NCI-H82 (cell line): ENCODE measurements at regions not wholly inside any gene's neighbourhood (a gene's known extent, or its start where the extent isn't known, plus 50 kb on each side); places are given as distances from the start of the nearest gene placed in this dataset.

ENCODE experiments used
- DNase-seq: peaks from one replicate; lab custom pipeline; 2025; lab: John Stamatoyannopoulos, UW

GRCh38 chr1:5009376-5010065 is 355.1 kb downstream of the AJAP1 start:
- DNase-seq: no peak

DNA sequence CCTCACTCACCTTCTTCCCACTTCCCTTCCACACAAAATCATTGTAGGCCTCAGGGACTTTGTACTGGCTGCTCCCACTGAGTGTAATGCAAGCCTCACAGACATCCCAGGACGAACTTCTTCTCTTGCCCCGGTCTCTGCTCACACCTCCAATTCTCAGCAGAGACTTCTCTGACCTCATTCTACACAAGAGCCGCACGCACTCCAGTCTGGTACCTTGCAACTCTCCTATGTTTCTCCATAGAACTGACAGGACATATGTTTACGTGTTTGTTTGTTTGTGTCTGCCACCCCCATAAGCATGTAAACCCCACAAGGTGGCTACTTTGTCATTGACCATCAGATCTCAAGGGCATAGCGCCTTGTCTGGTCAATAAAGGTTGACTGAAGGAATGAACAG is 350.8 kb downstream of the AJAP1 start:
- no peak for DNase-seq

- no peak for DNase-seq
Observed at GRCh38 chr1:5002676-5003075, 348.3 kb downstream of the AJAP1 start.

DNA sequence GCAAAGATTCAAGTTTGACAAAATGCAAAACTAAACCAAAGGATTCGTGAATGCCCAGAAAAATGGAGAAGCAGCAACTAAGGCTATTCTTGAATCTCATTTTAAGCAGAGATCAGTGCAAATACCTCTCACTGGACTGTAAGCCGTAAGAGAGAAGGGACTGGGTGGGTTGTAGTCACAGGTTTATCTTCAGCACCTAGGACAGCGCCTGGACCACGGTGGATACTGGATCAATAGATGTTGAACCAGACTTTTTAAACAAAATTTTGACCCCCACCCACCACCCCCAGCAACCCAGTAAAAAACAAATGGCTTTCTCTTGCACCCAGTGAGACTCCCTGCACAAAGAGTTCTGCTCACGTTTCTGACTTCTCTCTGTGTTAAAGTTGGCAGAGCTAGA is 347.1 kb downstream of the AJAP1 start:
- no peak for DNase-seq

- no peak for DNase-seq
Observed at GRCh38 chr1:4986306-4986705, 331.9 kb downstream of the AJAP1 start.

DNA sequence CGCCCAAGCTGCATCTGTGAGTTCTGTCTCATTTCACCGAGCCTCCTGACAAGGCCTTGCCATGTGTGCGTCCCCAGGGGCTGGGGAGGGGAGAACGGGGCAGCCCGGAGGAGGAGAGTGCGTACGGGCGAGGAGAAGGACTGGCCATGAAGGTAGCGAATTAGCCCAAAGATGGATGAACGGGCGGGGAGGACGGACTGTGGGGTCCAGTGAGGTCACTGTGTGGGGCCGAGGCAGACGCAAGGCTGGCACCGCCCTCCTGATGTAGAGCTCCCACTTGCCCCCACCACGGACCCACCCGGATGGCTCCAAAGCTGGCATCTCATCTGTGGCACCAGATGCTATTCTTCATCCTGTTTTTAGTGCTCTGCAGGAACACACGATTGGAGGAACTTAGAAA is 330.4 kb downstream of the AJAP1 start:
- DNase-seq: no peak

GRCh38 chr1:4980211-4980610 is 325.8 kb downstream of the AJAP1 start:
- DNase-seq: no peak

DNA sequence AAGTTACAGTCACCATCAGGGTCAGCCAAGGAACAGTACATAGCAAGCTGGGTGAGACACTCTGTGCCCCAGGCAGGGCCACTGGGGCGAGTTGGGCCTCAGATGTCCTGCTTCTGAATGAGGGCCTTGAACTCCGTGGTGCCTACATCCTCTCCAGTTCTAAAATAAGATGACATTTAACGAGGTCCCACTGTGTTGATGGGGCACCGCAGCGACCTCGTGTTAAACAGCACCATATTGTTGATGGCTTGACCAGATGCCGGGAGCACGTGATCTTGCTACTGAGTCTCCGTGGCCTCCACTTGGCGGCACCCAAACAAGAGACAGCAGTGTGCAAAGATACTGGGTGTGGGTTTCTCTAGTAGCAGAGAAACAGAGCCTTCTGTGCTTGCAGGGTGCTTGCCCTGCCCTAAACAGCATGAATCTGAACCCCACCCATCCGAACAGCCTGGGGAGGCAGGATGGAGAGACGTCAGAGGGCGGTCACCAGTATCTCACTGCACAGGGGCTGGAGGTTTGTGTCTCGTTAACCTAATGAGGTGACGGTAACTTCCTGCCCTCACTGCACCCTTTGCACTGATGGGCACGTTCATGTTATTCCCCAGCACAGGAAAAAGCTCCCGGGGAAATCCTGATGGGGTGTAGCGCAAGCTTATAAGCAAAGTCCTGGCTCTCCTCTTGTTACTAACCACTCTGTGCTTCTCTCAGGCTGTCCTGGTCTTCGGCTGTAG is 324.4 kb downstream of the AJAP1 start:
- DNase-seq: no peak

- DNase-seq: no peak
Observed at GRCh38 chr1:4977701-4978100, 323.3 kb downstream of the AJAP1 start.

GRCh38 chr1:4976859-4977440 is 322.5 kb downstream of the AJAP1 start:
- no peak for DNase-seq

GRCh38 chr1:4975856-4976255 is 321.4 kb downstream of the AJAP1 start:
- DNase-seq: no peak

DNA sequence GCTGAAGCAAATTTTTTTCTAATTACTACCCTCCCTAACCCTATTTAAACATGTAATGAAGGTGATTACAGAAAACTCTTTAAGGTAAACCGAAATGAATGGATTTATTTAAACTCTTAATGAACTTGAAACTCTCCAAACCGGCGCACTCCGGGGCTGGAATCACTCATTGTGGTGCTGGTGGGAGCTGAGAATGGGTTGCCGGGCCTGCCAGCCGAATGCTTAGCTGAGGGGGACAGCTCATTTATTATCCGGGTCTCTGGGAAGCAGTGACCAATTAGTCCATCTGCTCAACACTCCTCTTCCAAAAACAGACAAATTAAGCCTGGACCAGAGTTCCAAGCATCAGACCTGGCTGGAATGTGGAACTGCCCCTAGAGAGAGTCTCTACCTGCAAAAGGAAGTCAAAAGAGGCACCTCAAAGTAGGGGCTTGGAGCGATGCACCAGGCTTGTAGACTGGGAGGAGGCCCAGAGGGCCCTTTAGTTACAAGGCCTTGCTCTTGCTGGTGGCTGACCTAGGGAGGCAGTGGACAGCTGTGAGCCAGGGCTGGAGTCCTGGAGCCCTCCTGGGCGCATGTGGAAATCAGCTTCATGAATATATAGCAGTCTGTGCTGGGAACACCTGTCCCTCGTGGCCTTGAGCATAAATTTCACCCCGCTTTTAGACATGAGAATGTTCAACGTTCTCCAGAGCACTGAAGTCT is 320.7 kb downstream of the AJAP1 start:
- DNase-seq: no peak

GRCh38 chr1:4973341-4973740 is 318.9 kb downstream of the AJAP1 start:
- DNase-seq: no peak

GRCh38 chr1:4972761-4973320 is 318.4 kb downstream of the AJAP1 start:
- no peak for DNase-seq

GRCh38 chr1:4971666-4972065 is 317.3 kb downstream of the AJAP1 start:
- DNase-seq: no peak

- no peak for DNase-seq
Observed at GRCh38 chr1:4970532-4970931, 316.1 kb downstream of the AJAP1 start.

DNA sequence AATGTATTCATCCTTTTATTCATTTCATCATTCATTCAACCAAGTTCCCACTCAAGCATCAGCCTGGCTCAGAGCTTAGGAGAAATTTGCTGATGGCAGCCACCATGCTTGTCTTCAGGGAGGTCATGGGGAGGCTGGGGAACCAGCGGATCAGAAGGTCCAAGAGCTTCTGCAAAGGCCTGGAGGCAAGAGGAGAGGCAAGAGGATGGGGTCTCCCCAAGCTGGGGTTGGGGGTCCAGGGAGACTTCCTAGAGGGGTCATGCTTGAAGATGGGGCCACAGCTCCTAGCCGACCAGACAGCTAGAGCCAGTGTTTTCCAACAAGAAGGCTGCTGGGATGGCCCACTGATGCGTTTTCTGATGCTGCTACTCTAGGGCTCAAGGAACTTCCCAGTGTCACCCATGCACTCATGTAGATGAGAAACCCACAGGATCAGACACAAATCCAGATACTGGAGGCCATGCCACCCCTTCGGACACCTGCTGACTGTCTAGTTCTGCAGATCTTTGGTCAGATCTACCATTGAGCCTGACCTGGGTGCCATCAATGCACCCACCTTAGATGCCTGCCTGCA is 315.2 kb downstream of the AJAP1 start:
- no peak for DNase-seq

- DNase-seq: no peak
Observed at GRCh38 chr1:4965346-4966075, 311.1 kb downstream of the AJAP1 start.

DNA sequence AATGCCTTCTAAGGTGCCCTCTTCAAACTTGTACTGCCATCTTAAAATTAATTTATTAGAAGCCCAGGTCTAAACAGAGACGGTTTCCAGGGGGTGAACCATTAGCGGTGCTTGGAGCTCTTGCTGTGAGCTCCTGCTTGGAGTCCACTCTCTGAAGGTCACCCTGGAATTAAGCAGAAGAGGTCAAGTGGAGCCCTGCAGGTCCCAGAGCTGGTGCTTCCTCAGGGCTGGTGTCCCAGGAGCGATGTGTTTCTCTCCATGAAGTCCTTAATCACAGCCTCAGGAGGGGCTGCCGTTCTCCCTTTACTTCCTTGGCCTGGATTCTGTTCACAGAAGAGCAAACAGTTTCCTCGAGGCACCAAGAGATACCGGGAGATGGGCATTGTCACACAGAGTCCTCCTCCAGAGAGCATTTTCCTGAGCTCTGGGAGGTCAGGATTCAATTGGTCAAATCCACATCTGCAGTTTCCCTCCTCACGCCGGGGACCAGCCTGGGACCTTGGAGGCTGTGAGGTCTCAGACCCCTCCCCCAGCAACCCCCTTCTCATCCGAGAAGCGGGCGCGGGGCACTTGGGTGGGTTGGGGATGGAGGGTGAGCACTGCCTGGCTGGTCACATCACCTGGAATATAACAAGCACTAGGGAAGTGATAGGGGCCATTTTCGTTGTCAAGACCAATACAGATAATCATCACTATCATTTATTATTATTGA is 310.4 kb downstream of the AJAP1 start:
- no peak for DNase-seq

DNA sequence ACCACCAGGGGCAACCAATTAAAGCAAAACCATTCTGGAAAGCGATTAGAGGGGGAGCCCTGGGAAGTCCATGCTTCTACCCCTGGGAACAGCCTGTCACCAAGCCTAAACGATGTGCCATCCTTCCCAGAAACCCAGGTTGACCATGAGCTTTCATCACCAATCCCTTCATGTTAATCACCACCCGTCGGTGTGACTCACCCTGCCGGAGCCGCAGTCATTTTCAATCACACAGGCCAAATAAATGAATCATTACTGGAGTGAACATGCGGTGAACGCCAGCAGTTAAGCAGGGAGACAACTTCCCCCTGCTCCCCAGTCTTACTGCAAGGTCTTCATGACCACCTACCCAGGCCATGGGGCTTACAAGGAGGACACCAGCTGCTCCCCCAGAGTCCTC is 308.8 kb downstream of the AJAP1 start:
- no peak for DNase-seq

DNA sequence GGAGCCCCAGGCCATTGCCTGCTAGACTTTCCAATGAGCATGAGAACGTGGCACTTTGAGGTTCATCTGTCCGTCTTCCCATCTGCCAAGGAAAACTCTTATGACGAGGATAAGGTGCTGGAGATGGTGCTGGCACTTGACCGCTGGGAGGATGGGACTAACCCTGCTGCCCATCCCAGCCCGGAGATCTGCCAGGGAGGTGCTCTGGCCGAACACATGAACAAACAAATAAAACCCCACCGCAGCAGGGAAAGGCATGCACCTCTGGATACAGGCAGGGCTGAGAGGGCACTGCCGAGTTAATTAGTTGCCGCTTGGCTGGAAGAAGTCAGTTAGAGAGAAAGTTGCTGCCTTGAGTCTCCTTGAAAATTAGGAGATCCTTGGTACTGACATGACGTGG is 308.4 kb downstream of the AJAP1 start:
- DNase-seq: no peak
